ENCODE measurements at regions not wholly inside any gene's neighbourhood (a gene's known extent, or its start where the extent isn't known, plus 50 kb on each side); places are given as distances from the start of the nearest gene placed in this dataset.
"Not testable (repeated sequence)": the region's sequence is repeated elsewhere in the genome, so short reads cannot be mapped to it uniquely, and the experiment has no call there.

DNA sequence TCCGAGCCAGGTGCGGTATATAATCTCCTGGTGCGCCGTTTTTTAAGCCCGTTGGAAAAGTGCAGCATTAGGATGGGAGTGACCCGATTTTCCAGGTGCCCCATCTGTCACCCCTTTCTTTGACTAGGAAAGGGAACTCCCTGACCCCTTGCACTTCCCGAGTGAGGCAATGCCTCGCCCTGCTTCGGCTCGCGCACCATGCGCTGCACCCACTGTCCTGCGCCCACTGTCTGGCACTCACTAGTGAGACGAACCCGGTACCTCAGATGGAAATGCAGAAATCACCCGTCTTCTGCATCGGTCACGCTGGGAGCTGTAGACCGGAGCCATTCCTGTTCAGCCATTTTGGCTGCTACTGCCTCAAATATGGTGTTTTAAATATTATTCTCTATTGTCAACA, 198.0 kb downstream of the MEIS1 start:
- not testable (repeated sequence) for H3K4me3 ChIP-seq (ENCODE audit: low read depth, low read length); DNase-seq (ENCODE audit: low read depth)

DNA sequence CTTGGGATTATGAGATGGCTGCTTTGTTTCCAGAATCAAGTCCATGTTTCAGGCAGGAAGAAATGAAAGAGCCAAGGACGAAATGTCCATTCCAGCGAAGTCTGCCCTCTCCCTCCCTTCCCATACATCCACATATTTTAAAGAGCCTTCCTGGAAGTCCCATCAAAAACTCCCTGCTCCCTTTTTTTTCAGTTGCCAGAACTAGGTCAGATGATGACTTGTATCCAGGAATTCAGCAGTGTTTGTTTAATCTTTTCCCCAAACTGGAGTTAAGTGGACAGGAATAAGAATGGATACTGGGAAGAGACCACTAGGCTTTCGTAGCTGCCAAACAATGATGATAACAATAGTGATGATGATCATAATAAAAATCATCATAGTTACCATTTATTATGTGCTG, 198.7 kb downstream of the MEIS1 start:
- TF ChIP-seq, protein P1, sequence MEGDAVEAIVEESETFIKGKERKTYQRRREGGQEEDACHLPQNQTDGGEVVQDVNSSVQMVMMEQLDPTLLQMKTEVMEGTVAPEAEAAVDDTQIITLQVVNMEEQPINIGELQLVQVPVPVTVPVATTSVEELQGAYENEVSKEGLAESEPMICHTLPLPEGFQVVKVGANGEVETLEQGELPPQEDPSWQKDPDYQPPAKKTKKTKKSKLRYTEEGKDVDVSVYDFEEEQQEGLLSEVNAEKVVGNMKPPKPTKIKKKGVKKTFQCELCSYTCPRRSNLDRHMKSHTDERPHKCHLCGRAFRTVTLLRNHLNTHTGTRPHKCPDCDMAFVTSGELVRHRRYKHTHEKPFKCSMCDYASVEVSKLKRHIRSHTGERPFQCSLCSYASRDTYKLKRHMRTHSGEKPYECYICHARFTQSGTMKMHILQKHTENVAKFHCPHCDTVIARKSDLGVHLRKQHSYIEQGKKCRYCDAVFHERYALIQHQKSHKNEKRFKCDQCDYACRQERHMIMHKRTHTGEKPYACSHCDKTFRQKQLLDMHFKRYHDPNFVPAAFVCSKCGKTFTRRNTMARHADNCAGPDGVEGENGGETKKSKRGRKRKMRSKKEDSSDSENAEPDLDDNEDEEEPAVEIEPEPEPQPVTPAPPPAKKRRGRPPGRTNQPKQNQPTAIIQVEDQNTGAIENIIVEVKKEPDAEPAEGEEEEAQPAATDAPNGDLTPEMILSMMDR (IDR thresholded peaks at IDR 0.05; ENCODE audit: insufficient read depth, low read length): no peak
- peak; percentile 57 for DNase-seq (ENCODE audit: low read depth)
- no peak overlapping the region for H3K4me3 ChIP-seq (ENCODE audit: low read depth, low read length)

DNA sequence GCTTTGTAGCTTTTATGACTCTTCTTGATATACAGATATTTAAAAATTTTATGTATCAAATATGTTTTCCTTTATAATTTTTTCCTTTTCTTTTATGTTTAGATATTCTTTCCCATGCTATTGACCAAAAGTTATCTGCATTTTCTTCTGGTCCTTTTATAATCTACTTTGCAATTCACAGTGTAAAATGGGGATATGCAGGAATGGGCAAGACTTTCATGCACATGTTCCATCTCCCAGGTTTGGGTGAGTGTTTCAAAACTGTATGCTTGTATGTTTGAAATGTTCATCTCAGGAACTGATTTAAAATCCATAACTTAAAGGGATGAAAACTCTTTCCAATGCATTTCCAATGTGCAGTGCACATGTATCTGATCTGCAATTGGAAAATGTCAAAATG, 199.9 kb downstream of the MEIS1 start:
- DNase-seq (ENCODE audit: low read depth): no peak
- no peak overlapping the region for H3K4me3 ChIP-seq (ENCODE audit: low read depth, low read length)
- TF ChIP-seq, protein P1 (IDR thresholded peaks at IDR 0.05; ENCODE audit: insufficient read depth, low read length): no peak

DNA sequence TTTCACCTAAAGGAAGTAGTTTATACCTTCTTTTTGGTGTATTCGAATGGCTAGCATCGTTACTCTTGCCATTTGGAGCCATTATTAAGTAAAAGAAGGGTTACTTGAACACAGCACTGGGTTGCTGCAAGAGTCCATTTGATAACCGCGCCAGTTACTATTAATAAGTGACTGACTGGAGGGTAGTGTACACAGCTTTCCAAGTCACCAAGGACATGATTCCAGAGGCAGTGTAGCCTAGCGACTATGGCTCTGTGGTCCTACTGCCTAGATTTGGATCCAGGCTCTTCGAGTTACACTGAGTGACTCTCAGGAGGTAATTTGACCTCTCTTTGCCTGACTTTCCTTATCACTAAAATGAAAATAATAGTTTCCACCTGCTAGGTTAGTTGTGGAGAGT, 206.8 kb downstream of the MEIS1 start:
- H3K4me3 ChIP-seq (ENCODE audit: low read depth, low read length): no peak overlapping the region
- TF ChIP-seq, protein P1 (IDR thresholded peaks at IDR 0.05; ENCODE audit: insufficient read depth, low read length): no peak
- no peak for DNase-seq (ENCODE audit: low read depth)

DNA sequence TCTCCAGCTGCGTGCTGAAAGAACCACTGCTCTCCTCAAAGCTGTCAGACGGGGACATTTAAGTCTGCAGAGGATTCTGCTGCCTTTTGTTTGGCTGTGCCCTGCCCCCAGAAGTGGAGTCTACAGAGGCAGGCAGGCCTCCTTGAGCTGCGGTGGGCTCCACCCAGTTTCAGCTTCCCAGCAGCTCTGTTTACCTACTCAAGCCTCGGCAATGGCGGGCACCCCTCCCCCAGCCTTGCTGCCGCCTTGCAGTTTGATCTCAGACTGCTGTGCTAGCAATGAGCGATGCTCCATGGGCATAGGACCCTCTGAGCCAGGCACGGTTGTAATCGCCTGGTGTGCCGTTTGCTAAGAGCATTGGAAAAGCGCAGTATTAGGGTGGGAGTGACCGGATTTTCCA, 213.2 kb downstream of the MEIS1 start:
- not testable (repeated sequence) for DNase-seq (ENCODE audit: low read depth); H3K4me3 ChIP-seq (ENCODE audit: low read depth, low read length)

DNA sequence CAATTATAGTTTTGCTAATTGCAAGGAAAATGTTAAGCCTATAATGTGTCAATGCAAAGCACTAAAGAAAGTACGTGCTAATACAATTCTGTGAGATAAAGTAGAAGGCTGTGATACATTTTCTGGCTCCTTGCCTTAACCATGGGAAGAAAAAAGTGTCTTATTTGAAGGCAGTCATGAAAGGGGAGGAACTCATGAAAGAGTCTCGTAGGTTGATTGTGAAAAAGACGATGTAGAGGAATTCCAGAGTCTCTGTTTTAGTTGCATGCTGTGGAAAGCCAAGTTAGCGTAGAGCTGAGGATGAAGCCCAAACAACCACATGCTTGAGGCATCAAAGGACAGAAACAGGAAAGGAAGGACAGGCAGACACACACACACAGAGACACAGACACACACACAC, 214.1 kb downstream of the MEIS1 start:
- DNase-seq (ENCODE audit: low read depth): no peak
- TF ChIP-seq, protein P1 (IDR thresholded peaks at IDR 0.05; ENCODE audit: insufficient read depth, low read length): no peak
- no peak overlapping the region for H3K4me3 ChIP-seq (ENCODE audit: low read depth, low read length)

DNA sequence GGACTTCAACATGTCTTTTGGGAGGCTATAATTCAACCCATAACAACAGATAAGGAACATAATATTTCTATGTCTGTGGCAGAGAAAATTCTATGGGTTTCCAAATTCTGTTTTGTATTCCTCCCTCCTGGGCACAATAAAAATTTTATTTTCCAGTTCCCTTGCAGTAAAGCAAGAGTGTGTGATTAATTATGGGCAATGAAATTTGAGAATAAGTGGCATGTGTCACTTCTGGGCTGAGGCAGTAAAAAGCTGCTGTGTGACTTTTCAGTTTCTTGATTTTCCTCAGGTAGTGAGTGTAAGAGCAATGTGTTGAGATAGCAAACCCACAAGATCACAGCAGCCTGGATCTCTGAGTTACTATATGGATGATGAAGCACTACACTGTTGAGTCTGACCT, 216.4 kb downstream of the MEIS1 start:
- TF ChIP-seq, protein P1 (IDR thresholded peaks at IDR 0.05; ENCODE audit: insufficient read depth, low read length): no peak
- no peak overlapping the region for H3K4me3 ChIP-seq (ENCODE audit: low read depth, low read length)
- DNase-seq (ENCODE audit: low read depth): no peak

DNA sequence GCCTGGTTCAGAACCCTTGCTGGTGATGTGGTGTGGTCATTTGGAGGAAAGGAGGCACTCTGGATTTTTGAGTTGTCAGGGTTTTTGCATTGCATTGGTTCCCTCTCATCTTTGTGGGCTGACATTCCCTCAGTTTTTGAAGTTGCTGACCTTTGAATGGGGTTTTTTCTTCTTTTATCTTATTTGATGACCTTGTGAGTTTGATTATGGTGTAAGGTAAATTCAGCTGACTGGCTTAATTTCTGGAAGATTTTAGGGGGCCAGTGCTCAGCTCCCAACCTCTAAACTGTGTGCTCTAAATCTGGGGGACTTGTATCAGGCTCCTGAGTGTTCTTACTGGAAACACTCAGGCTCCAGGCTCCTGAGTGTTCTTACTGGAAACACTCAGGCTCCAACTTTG, 225.9 kb downstream of the MEIS1 start:
- H3K4me3 ChIP-seq (ENCODE audit: low read depth, low read length): no peak overlapping the region
- TF ChIP-seq, protein P1 (IDR thresholded peaks at IDR 0.05; ENCODE audit: insufficient read depth, low read length): no peak
- DNase-seq (ENCODE audit: low read depth): no peak
